ENCODE measurements at regions not wholly inside any gene's neighbourhood (a gene's known extent, or its start where the extent isn't known, plus 50 kb on each side); places are given as distances from the start of the nearest gene placed in this dataset.

- DNase-seq = no peak
Measured at GRCh38 chr3:72295276-72295961, 510.5 kb upstream of the PROK2 start.

- no peak for DNase-seq
Measured at GRCh38 chr3:72290859-72291638, 506.1 kb upstream of the PROK2 start.

GRCh38 chr3:72289692-72290071, 504.7 kb upstream of the PROK2 start:
- DNase-seq = no peak

- DNase-seq = no peak
Measured at GRCh38 chr3:72288955-72289691, 504.2 kb upstream of the PROK2 start.

GRCh38 chr3:72287956-72288355, 503.0 kb upstream of the PROK2 start:
- DNase-seq = no peak

- no peak for DNase-seq
Measured at GRCh38 chr3:72285502-72285901, 500.6 kb upstream of the PROK2 start.

- DNase-seq = no peak
Measured at GRCh38 chr3:72284471-72284870, 499.5 kb upstream of the PROK2 start.

GRCh38 chr3:72282918-72283317, 498.0 kb upstream of the PROK2 start:
- DNase-seq = no peak

- no peak for DNase-seq
Measured at GRCh38 chr3:72281551-72281950, 496.6 kb upstream of the PROK2 start.

- DNase-seq = no peak
Measured at GRCh38 chr3:72280876-72281275, 495.9 kb upstream of the PROK2 start.

GRCh38 chr3:72279631-72280041, 494.7 kb upstream of the PROK2 start:
- no peak for DNase-seq

- no peak for DNase-seq
Measured at GRCh38 chr3:72279068-72279604, 494.2 kb upstream of the PROK2 start.

- no peak for DNase-seq
Measured at GRCh38 chr3:72278349-72279067, 493.6 kb upstream of the PROK2 start.

- DNase-seq = no peak
Measured at GRCh38 chr3:72277710-72278109, 492.8 kb upstream of the PROK2 start.

- no peak for DNase-seq
Measured at GRCh38 chr3:72276806-72277205, 491.9 kb upstream of the PROK2 start.

- DNase-seq = no peak
Measured at GRCh38 chr3:72275331-72275751, 490.4 kb upstream of the PROK2 start.

GRCh38 chr3:72274493-72275330, 489.8 kb upstream of the PROK2 start:
- DNase-seq = no peak

GRCh38 chr3:72273615-72274014, 488.7 kb upstream of the PROK2 start:
- no peak for DNase-seq

- DNase-seq = no peak
Measured at GRCh38 chr3:72272356-72272755, 487.4 kb upstream of the PROK2 start.

GRCh38 chr3:72271923-72272322, 487.0 kb upstream of the PROK2 start:
- DNase-seq = no peak

GRCh38 chr3:72271216-72271615, 486.3 kb upstream of the PROK2 start:
- no peak for DNase-seq

GRCh38 chr3:72270730-72271129, 485.8 kb upstream of the PROK2 start:
- no peak for DNase-seq

Measured in activated gamma-delta T cell (primary cell).